ENCODE measurements at regions not wholly inside any gene's neighbourhood (a gene's known extent, or its start where the extent isn't known, plus 50 kb on each side); places are given as distances from the start of the nearest gene placed in this dataset.

DNA sequence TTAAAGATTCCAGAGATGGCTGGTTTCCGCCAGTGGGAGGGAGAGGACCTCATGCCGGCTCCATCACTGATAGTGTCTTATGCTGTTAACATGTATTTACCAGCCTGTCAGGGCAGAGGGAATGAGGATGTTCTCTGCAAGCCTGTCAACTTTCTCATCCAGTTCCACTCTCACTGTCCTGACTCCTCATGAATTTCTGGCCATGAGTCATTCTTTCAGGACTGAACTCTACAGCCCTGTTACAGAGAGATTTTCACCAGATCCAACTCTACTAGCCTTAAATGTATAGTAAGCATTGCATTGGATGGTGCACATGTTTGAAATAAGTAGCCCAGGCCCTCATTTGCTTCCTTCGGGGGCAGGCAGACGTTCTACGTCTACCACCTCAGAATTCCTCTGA, 387.7 kb downstream of the TMEM135 start:
- Mint-ChIP-seq H3K9me3 (no peaks in the 10 kb centered on the region), H3K27ac (no peak overlapping the region), H3K4me1 (peaks cover 8% of the 10 kb centered on the region), H3K4me3 (no peak overlapping the region), H3K36me3 (ENCODE audit: low read depth) (no peaks in the 10 kb centered on the region), H3K27me3 (ENCODE audit: insufficient read depth, low read depth, poor library complexity) (no peaks in the 10 kb centered on the region)
- Histone ChIP-seq H3K36me3 (ENCODE audit: insufficient read depth) (no peaks in the 10 kb centered on the region), H3F3A (replicated peaks; ENCODE audit: low read depth) (no peaks in the 10 kb centered on the region), H4K20me1 (replicated peaks; ENCODE audit: insufficient read depth) (no peaks in the 10 kb centered on the region), H3K4me2 (no peak overlapping the region), H2AFZ (no peak overlapping the region), H3K79me2 (replicated peaks; ENCODE audit: insufficient read depth) (no peaks in the 10 kb centered on the region), H3K4me1 (ENCODE audit: insufficient read depth) (no peaks in the 10 kb centered on the region), H3K9me2 (ENCODE audit: insufficient read depth) (0 out of 2 replicates have a peak, but pooled peaks cover 4% of the 10 kb centered on the region), H3K27ac (ENCODE audit: low read depth) (no peak overlapping the region), H3K4me3 (no peak overlapping the region), H3K27me3 (ENCODE audit: insufficient read depth) (no peaks in the 10 kb centered on the region)
- no peak for DNase-seq (ENCODE audit: low spot score)
- TF ChIP-seq, protein P1, sequence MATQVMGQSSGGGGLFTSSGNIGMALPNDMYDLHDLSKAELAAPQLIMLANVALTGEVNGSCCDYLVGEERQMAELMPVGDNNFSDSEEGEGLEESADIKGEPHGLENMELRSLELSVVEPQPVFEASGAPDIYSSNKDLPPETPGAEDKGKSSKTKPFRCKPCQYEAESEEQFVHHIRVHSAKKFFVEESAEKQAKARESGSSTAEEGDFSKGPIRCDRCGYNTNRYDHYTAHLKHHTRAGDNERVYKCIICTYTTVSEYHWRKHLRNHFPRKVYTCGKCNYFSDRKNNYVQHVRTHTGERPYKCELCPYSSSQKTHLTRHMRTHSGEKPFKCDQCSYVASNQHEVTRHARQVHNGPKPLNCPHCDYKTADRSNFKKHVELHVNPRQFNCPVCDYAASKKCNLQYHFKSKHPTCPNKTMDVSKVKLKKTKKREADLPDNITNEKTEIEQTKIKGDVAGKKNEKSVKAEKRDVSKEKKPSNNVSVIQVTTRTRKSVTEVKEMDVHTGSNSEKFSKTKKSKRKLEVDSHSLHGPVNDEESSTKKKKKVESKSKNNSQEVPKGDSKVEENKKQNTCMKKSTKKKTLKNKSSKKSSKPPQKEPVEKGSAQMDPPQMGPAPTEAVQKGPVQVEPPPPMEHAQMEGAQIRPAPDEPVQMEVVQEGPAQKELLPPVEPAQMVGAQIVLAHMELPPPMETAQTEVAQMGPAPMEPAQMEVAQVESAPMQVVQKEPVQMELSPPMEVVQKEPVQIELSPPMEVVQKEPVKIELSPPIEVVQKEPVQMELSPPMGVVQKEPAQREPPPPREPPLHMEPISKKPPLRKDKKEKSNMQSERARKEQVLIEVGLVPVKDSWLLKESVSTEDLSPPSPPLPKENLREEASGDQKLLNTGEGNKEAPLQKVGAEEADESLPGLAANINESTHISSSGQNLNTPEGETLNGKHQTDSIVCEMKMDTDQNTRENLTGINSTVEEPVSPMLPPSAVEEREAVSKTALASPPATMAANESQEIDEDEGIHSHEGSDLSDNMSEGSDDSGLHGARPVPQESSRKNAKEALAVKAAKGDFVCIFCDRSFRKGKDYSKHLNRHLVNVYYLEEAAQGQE (IDR thresholded peaks at IDR 0.05; ENCODE audit: unreplicated experiment): no peak
- no peak for TF ChIP-seq ZNF331 (CRISPR knock-in tag; IDR thresholded peaks at IDR 0.05; ENCODE audit: low read depth)
- no peak for ATAC-seq

DNA sequence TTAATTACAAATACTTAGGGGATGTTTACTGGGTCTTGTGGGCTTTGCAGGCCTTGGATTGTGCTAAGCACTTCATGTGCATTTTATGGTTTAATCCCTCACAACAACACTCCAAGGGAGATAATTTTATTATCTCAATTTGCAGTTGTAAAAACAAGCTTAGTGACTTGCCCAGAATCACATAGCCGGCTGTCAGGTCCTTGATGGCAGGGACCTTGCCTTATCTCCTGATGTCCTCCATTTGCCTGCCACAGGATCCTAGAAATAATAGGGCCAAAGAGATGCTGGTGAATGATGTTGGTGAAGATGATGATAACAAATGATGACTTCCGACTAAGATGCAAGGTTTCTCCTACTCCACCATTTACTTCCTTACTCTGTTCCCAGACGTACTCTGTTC, 385.4 kb downstream of the TMEM135 start:
- H3K79me2 ChIP-seq (replicated peaks; ENCODE audit: insufficient read depth): no peaks in the 10 kb centered on the region
- no peak overlapping the region for H3K4me2 ChIP-seq
- peaks cover 8% of the 10 kb centered on the region; the same call in 2 of the 3 replicates for H3K4me1 Mint-ChIP-seq
- H4K20me1 ChIP-seq (replicated peaks; ENCODE audit: insufficient read depth): no peaks in the 10 kb centered on the region; the same call in 1 of the 2 replicates
- no peak overlapping the region; the same call in 1 of the 2 replicates for H3K27ac Mint-ChIP-seq
- no peaks in the 10 kb centered on the region for H3K27me3 Mint-ChIP-seq (ENCODE audit: insufficient read depth, low read depth, poor library complexity)
- H3K4me1 ChIP-seq (ENCODE audit: insufficient read depth): no peaks in the 10 kb centered on the region
- H3K9me2 ChIP-seq (ENCODE audit: insufficient read depth): 0 out of 2 replicates have a peak, but pooled peaks cover 4% of the 10 kb centered on the region
- no peak for DNase-seq (ENCODE audit: low spot score)
- no peaks in the 10 kb centered on the region for H3K36me3 Mint-ChIP-seq (ENCODE audit: low read depth)
- no peaks in the 10 kb centered on the region for H3F3A ChIP-seq (replicated peaks; ENCODE audit: low read depth)
- no peak for ATAC-seq
- no peaks in the 10 kb centered on the region for H3K9me3 Mint-ChIP-seq
- H2AFZ ChIP-seq: no peak overlapping the region
- no peaks in the 10 kb centered on the region for H3K27me3 ChIP-seq (ENCODE audit: insufficient read depth)
- H3K4me3 ChIP-seq: no peak overlapping the region
- no peaks in the 10 kb centered on the region for H3K36me3 ChIP-seq (ENCODE audit: insufficient read depth)
- H3K4me3 Mint-ChIP-seq: no peak overlapping the region
- H3K27ac ChIP-seq (ENCODE audit: low read depth): no peak overlapping the region
- TF ChIP-seq, protein P1 (IDR thresholded peaks at IDR 0.05; ENCODE audit: unreplicated experiment): no peak
- TF ChIP-seq STAT1 (IDR thresholded peaks at IDR 0.05; ENCODE audit: unreplicated experiment) (no peak), CREB1 (CRISPR knock-in tag; IDR thresholded peaks at IDR 0.05; ENCODE audit: low read depth) (no peak), NANOG (IDR thresholded peaks at IDR 0.05; ENCODE audit: borderline replicate concordance) (no peak), JUNB (IDR thresholded peaks at IDR 0.05; ENCODE audit: unreplicated experiment) (no peak)
- TF ChIP-seq, protein P2, sequence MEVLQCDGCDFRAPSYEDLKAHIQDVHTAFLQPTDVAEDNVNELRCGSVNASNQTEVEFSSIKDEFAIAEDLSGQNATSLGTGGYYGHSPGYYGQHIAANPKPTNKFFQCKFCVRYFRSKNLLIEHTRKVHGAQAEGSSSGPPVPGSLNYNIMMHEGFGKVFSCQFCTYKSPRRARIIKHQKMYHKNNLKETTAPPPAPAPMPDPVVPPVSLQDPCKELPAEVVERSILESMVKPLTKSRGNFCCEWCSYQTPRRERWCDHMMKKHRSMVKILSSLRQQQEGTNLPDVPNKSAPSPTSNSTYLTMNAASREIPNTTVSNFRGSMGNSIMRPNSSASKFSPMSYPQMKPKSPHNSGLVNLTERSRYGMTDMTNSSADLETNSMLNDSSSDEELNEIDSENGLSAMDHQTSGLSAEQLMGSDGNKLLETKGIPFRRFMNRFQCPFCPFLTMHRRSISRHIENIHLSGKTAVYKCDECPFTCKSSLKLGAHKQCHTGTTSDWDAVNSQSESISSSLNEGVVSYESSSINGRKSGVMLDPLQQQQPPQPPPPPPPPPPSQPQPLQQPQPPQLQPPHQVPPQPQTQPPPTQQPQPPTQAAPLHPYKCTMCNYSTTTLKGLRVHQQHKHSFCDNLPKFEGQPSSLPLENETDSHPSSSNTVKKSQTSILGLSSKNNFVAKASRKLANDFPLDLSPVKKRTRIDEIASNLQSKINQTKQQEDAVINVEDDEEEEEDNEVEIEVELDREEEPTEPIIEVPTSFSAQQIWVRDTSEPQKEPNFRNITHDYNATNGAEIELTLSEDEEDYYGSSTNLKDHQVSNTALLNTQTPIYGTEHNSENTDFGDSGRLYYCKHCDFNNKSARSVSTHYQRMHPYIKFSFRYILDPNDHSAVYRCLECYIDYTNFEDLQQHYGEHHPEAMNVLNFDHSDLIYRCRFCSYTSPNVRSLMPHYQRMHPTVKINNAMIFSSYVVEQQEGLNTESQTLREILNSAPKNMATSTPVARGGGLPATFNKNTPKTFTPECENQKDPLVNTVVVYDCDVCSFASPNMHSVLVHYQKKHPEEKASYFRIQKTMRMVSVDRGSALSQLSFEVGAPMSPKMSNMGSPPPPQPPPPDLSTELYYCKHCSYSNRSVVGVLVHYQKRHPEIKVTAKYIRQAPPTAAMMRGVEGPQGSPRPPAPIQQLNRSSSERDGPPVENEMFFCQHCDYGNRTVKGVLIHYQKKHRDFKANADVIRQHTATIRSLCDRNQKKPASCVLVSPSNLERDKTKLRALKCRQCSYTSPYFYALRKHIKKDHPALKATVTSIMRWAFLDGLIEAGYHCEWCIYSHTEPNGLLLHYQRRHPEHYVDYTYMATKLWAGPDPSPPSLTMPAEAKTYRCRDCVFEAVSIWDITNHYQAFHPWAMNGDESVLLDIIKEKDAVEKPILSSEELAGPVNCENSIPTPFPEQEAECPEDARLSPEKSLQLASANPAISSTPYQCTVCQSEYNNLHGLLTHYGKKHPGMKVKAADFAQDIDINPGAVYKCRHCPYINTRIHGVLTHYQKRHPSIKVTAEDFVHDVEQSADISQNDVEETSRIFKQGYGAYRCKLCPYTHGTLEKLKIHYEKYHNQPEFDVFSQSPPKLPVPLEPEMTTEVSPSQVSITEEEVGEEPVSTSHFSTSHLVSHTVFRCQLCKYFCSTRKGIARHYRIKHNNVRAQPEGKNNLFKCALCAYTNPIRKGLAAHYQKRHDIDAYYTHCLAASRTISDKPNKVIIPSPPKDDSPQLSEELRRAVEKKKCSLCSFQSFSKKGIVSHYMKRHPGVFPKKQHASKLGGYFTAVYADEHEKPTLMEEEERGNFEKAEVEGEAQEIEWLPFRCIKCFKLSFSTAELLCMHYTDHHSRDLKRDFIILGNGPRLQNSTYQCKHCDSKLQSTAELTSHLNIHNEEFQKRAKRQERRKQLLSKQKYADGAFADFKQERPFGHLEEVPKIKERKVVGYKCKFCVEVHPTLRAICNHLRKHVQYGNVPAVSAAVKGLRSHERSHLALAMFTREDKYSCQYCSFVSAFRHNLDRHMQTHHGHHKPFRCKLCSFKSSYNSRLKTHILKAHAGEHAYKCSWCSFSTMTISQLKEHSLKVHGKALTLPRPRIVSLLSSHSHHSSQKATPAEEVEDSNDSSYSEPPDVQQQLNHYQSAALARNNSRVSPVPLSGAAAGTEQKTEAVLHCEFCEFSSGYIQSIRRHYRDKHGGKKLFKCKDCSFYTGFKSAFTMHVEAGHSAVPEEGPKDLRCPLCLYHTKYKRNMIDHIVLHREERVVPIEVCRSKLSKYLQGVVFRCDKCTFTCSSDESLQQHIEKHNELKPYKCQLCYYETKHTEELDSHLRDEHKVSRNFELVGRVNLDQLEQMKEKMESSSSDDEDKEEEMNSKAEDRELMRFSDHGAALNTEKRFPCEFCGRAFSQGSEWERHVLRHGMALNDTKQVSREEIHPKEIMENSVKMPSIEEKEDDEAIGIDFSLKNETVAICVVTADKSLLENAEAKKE (CRISPR knock-in tag; IDR thresholded peaks at IDR 0.05): no peak

All from GM23338 (cell line).